ENCODE measurements at regions not wholly inside any gene's neighbourhood (a gene's known extent, or its start where the extent isn't known, plus 50 kb on each side); places are given as distances from the start of the nearest gene placed in this dataset.

DNA sequence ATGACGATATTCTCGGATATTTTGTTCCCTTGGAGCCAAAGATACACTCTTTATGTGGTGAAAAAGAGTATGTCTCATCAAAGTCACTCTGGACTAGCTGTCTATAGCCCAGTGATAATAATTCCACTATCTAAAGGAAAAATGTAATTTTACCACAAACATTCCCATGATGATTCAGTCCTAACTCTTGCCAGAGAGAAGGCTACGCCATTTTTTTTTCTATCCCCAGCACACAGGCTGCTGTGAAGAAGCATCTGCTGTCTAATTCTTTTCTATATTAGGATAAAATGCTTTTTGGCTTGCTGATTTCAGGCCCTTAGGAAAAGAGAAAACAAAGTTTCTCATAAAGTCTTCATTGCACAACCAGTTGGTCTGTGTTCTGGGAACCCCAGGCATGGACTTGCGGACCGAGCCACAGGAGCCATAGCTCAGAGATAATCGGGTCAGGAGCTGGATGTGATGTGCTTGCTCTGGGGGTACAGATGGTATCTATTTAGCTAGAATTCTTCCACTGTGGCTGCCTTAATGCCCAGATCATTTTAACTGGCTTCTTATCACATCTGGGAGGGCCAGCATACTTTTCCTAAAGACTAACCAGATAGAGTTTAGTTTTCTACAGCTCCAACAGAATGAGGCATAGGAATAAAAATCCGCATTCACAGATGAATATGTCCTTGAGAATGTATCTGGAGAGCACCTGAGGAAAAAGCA, 683.7 kb upstream of the ID4 start:
- no peaks in the 10 kb centered on the region for H3K79me2 ChIP-seq (ENCODE audit: insufficient read depth, low read length)
- DNase-seq (no peak), ATAC-seq (ENCODE audit: insufficient read depth, low read depth) (no peak)
- H3K9ac ChIP-seq (ENCODE audit: low read depth, low read length): no peak overlapping the region
- H3K27me3 ChIP-seq (ENCODE audit: insufficient read depth, low read length, poor library complexity): no peaks in the 10 kb centered on the region
- no peak for TF ChIP-seq EZH2 (IDR thresholded peaks at IDR 0.05; ENCODE audit: borderline replicate concordance, low read depth, low read length, severe bottlenecking)
- TF ChIP-seq, protein P1, sequence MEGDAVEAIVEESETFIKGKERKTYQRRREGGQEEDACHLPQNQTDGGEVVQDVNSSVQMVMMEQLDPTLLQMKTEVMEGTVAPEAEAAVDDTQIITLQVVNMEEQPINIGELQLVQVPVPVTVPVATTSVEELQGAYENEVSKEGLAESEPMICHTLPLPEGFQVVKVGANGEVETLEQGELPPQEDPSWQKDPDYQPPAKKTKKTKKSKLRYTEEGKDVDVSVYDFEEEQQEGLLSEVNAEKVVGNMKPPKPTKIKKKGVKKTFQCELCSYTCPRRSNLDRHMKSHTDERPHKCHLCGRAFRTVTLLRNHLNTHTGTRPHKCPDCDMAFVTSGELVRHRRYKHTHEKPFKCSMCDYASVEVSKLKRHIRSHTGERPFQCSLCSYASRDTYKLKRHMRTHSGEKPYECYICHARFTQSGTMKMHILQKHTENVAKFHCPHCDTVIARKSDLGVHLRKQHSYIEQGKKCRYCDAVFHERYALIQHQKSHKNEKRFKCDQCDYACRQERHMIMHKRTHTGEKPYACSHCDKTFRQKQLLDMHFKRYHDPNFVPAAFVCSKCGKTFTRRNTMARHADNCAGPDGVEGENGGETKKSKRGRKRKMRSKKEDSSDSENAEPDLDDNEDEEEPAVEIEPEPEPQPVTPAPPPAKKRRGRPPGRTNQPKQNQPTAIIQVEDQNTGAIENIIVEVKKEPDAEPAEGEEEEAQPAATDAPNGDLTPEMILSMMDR (IDR thresholded peaks at IDR 0.05; ENCODE audit: borderline replicate concordance, extremely low read depth, low read length, poor library complexity, severe bottlenecking): no peak
- no peaks in the 10 kb centered on the region for H3K9me3 ChIP-seq (ENCODE audit: insufficient read depth, low read length, severe bottlenecking)
- no peak overlapping the region for H3K27ac ChIP-seq (ENCODE audit: low read length)
- no peak overlapping the region for H3K4me2 ChIP-seq (ENCODE audit: insufficient read depth, low read length)
- no peaks in the 10 kb centered on the region for H3K4me1 ChIP-seq (ENCODE audit: insufficient read depth, low read length)
- H4K20me1 ChIP-seq (ENCODE audit: insufficient read depth, low read length): no peaks in the 10 kb centered on the region
- no peak overlapping the region for H3K4me3 ChIP-seq (ENCODE audit: low read depth in 1 of 2, low read length in 2 of 2)
- H2AFZ ChIP-seq (ENCODE audit: low read depth, low read length): no peak overlapping the region
- H3K36me3 ChIP-seq (ENCODE audit: insufficient read depth, low read length): no peaks in the 10 kb centered on the region

DNA sequence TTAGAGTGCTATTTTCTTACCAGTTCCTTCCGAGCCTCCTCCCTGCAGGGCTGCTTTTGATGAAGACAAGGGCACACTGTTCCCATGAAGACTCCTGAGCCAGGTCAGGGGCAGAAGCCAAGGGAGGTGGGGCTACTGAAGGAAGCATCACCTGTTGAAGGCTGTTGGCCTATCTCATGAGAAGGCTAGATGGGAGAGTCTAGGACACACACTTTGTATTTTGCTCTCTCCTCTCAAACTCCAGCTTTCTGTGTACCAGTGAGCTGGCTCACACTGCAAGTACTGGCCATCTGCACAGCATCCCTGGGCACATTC, 683.2 kb upstream of the ID4 start:
- Histone ChIP-seq H3K27me3 (ENCODE audit: insufficient read depth, low read length, poor library complexity) (no peaks in the 10 kb centered on the region), H2AFZ (ENCODE audit: low read depth, low read length) (no peak overlapping the region), H3K4me2 (ENCODE audit: insufficient read depth, low read length) (no peak overlapping the region), H3K79me2 (ENCODE audit: insufficient read depth, low read length) (no peaks in the 10 kb centered on the region), H3K9ac (ENCODE audit: low read depth, low read length) (no peak overlapping the region), H3K4me1 (ENCODE audit: insufficient read depth, low read length) (no peaks in the 10 kb centered on the region), H3K4me3 (ENCODE audit: low read depth in 1 of 2, low read length in 2 of 2) (no peak overlapping the region), H3K9me3 (ENCODE audit: insufficient read depth, low read length, severe bottlenecking) (no peaks in the 10 kb centered on the region), H4K20me1 (ENCODE audit: insufficient read depth, low read length) (no peaks in the 10 kb centered on the region), H3K27ac (ENCODE audit: low read length) (no peak overlapping the region), H3K36me3 (ENCODE audit: insufficient read depth, low read length) (no peaks in the 10 kb centered on the region)
- DNase-seq (no peak), ATAC-seq (ENCODE audit: insufficient read depth, low read depth) (no peak)
- TF ChIP-seq, protein P1 (IDR thresholded peaks at IDR 0.05; ENCODE audit: borderline replicate concordance, extremely low read depth, low read length, poor library complexity, severe bottlenecking): no peak
- no peak for TF ChIP-seq EZH2 (IDR thresholded peaks at IDR 0.05; ENCODE audit: borderline replicate concordance, low read depth, low read length, severe bottlenecking)

DNA sequence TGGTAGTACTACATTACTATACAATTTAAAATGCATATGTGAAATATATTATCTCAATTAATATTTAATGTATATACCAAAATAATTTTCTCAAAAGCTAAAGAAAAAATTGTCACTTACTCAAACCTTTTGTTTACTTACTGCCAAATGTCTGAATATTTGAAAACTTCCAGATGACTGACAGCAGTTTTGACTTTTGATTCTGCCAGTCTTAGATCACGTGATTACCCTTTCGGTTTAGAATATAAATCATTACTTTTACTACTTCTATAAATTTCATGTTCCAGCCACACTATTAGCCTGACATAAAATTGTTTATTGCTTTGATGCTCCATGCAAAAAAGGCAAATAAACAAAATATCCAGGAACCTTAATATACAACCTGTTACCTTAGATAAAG, 680.7 kb upstream of the ID4 start:
- Histone ChIP-seq H3K27ac (ENCODE audit: low read length) (no peak overlapping the region), H3K27me3 (ENCODE audit: insufficient read depth, low read length, poor library complexity) (no peaks in the 10 kb centered on the region), H2AFZ (ENCODE audit: low read depth, low read length) (no peak overlapping the region), H3K9me3 (ENCODE audit: insufficient read depth, low read length, severe bottlenecking) (no peaks in the 10 kb centered on the region), H3K4me2 (ENCODE audit: insufficient read depth, low read length) (no peak overlapping the region), H4K20me1 (ENCODE audit: insufficient read depth, low read length) (no peaks in the 10 kb centered on the region), H3K79me2 (ENCODE audit: insufficient read depth, low read length) (no peaks in the 10 kb centered on the region), H3K36me3 (ENCODE audit: insufficient read depth, low read length) (no peaks in the 10 kb centered on the region), H3K9ac (ENCODE audit: low read depth, low read length) (no peak overlapping the region), H3K4me1 (ENCODE audit: insufficient read depth, low read length) (no peaks in the 10 kb centered on the region), H3K4me3 (ENCODE audit: low read depth in 1 of 2, low read length in 2 of 2) (no peak overlapping the region)
- ATAC-seq (ENCODE audit: insufficient read depth, low read depth): no peak
- TF ChIP-seq, protein P1 (IDR thresholded peaks at IDR 0.05; ENCODE audit: borderline replicate concordance, extremely low read depth, low read length, poor library complexity, severe bottlenecking): no peak
- no peak for TF ChIP-seq EZH2 (IDR thresholded peaks at IDR 0.05; ENCODE audit: borderline replicate concordance, low read depth, low read length, severe bottlenecking)
- no peak for DNase-seq
